DOHH2 (cell line): ENCODE measurements at regions not wholly inside any gene's neighbourhood (a gene's known extent, or its start where the extent isn't known, plus 50 kb on each side); places are given as distances from the start of the nearest gene placed in this dataset.
A peak's percentile ranks its signal among the peaks of the same experiment; 100 is the strongest.

Experiments
- EZH2phosphoT487 ChIP-seq: fragments of 200-600 bp; sonication (generic); IDR thresholded peaks from 2 replicates; pipeline ENCODE4 v1.6.1; 2017; ENCODE audit warnings: borderline replicate concordance, mild to moderate bottlenecking, antibody characterized with exemption, low read length, moderate library complexity, mixed read lengths
- TF ChIP-seq, protein P1 (sequence below): fragments of 200-600 bp; sonication (generic); IDR thresholded peaks from one replicate; pipeline ENCODE4 v1.5.1; 2014; ENCODE audit warnings: antibody characterized with exemption, mild to moderate bottlenecking, low read depth, low read length; ENCODE audit not compliant: poor library complexity, severe bottlenecking

- TF ChIP-seq, protein P1, sequence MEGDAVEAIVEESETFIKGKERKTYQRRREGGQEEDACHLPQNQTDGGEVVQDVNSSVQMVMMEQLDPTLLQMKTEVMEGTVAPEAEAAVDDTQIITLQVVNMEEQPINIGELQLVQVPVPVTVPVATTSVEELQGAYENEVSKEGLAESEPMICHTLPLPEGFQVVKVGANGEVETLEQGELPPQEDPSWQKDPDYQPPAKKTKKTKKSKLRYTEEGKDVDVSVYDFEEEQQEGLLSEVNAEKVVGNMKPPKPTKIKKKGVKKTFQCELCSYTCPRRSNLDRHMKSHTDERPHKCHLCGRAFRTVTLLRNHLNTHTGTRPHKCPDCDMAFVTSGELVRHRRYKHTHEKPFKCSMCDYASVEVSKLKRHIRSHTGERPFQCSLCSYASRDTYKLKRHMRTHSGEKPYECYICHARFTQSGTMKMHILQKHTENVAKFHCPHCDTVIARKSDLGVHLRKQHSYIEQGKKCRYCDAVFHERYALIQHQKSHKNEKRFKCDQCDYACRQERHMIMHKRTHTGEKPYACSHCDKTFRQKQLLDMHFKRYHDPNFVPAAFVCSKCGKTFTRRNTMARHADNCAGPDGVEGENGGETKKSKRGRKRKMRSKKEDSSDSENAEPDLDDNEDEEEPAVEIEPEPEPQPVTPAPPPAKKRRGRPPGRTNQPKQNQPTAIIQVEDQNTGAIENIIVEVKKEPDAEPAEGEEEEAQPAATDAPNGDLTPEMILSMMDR = peak; percentile 82
- TF ChIP-seq EZH2phosphoT487 = no peak
These were observed 132.3 kb upstream of the C11orf58 start for GRCh38 chr11:16605894-16606783.
